ENCODE measurements at regions not wholly inside any gene's neighbourhood (a gene's known extent, or its start where the extent isn't known, plus 50 kb on each side); places are given as distances from the start of the nearest gene placed in this dataset.

- no peak overlapping the region for H3K4me3 ChIP-seq (ENCODE audit: low read depth, low read length)
- TF ChIP-seq, protein P1, sequence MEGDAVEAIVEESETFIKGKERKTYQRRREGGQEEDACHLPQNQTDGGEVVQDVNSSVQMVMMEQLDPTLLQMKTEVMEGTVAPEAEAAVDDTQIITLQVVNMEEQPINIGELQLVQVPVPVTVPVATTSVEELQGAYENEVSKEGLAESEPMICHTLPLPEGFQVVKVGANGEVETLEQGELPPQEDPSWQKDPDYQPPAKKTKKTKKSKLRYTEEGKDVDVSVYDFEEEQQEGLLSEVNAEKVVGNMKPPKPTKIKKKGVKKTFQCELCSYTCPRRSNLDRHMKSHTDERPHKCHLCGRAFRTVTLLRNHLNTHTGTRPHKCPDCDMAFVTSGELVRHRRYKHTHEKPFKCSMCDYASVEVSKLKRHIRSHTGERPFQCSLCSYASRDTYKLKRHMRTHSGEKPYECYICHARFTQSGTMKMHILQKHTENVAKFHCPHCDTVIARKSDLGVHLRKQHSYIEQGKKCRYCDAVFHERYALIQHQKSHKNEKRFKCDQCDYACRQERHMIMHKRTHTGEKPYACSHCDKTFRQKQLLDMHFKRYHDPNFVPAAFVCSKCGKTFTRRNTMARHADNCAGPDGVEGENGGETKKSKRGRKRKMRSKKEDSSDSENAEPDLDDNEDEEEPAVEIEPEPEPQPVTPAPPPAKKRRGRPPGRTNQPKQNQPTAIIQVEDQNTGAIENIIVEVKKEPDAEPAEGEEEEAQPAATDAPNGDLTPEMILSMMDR (conservative IDR thresholded peaks at IDR 0.05; ENCODE audit: low read depth, low read length), result no peak
- no peak for DNase-seq (ENCODE audit: low read depth)
These were observed 316.1 kb upstream of the CDH4 start for GRCh38 chr20:60935971-60936370.

DNA sequence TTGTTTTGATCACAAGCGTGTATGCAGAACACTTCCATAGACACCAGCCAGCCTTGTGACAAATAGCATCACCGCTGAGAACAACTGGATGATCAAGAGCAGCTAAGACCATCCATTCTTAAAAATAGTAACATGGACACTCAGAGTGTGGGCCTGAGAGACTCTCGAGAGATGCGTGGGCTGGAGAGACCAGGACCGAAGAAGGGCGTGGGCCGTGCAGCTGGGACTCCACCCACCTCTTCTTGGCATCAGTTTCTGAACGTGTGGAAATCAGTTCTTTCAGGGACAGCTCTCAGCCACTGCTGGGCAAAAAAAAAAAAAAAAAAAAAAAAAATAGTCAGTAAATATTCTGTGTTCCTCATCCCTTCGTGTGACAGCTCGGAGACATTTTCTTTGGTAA, 314.5 kb upstream of the CDH4 start:
- no peak for DNase-seq (ENCODE audit: low read depth)
- TF ChIP-seq, protein P1 (conservative IDR thresholded peaks at IDR 0.05; ENCODE audit: low read depth, low read length), result no peak
- H3K4me3 ChIP-seq (ENCODE audit: low read depth, low read length), result no peak overlapping the region

DNA sequence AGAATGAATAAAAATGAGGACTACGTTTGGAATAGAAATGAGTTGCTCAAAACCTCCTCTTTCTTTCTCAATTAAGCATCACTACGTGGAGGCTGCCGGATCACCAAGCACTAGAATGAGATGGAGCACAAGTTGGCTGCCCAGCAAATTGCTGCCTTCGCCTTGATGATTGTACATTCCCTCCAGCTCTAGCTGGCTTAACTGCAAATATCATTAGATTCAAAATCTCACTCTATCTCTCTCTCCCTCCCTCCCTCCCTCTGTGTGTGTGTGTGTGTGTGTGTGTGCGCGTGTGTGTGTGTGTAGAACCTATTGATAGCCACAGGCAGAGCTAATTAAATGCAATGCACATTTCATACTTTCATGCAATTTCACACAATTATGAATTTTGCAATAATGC, 310.7 kb upstream of the CDH4 start:
- DNase-seq (ENCODE audit: low read depth), result no peak
- TF ChIP-seq, protein P1 (conservative IDR thresholded peaks at IDR 0.05; ENCODE audit: low read depth, low read length), result no peak
- H3K4me3 ChIP-seq (ENCODE audit: low read depth, low read length), result no peak overlapping the region

- no peak for DNase-seq (ENCODE audit: low read depth)
- H3K4me3 ChIP-seq (ENCODE audit: low read depth, low read length), result no peak overlapping the region
- TF ChIP-seq, protein P1 (conservative IDR thresholded peaks at IDR 0.05; ENCODE audit: low read depth, low read length), result no peak
These were observed 304.2 kb upstream of the CDH4 start for GRCh38 chr20:60947819-60948218.

GRCh38 chr20:60948224-60948623, 303.8 kb upstream of the CDH4 start:
- TF ChIP-seq, protein P1 (conservative IDR thresholded peaks at IDR 0.05; ENCODE audit: low read depth, low read length), result no peak

GRCh38 chr20:60950561-60950960, 301.5 kb upstream of the CDH4 start:
- TF ChIP-seq, protein P1 (conservative IDR thresholded peaks at IDR 0.05; ENCODE audit: low read depth, low read length), result no peak
- no peak overlapping the region for H3K4me3 ChIP-seq (ENCODE audit: low read depth, low read length)
- DNase-seq (ENCODE audit: low read depth), result no peak

More at GRCh38 chr20:60948224-60948623, 303.8 kb upstream of the CDH4 start:
- H3K4me3 ChIP-seq (ENCODE audit: low read depth, low read length), result no peak overlapping the region
- no peak for DNase-seq (ENCODE audit: low read depth)

- H3K4me3 ChIP-seq (ENCODE audit: low read depth, low read length), result no peak overlapping the region
- no peak for DNase-seq (ENCODE audit: low read depth)
- TF ChIP-seq, protein P1 (conservative IDR thresholded peaks at IDR 0.05; ENCODE audit: low read depth, low read length), result no peak
These were observed 301.1 kb upstream of the CDH4 start for GRCh38 chr20:60950974-60951373.
